Fibroblast of pulmonary artery (primary cell): ENCODE measurements at regions not wholly inside any gene's neighbourhood (a gene's known extent, or its start where the extent isn't known, plus 50 kb on each side); places are given as distances from the start of the nearest gene placed in this dataset.

Source experiments
- DNase-seq: peaks from one replicate; pipeline ENCODE4 v3.0.0-alpha.2; 2010; ENCODE audit warnings: low read depth
- H3K4me3 ChIP-seq: replicated peaks from 2 replicates; pipeline ENCODE4 v1.5.1; 2011; ENCODE audit warnings: low read depth, mild to moderate bottlenecking, control low read depth, low read length, moderate library complexity
- TF ChIP-seq, protein P1 (sequence below): IDR thresholded peaks from 2 replicates; pipeline ENCODE4 v1.5.1; 2011; ENCODE audit warnings: mild to moderate bottlenecking, control low read depth, low read length, inconsistent platforms; ENCODE audit errors: missing control alignments

- TF ChIP-seq, protein P1, sequence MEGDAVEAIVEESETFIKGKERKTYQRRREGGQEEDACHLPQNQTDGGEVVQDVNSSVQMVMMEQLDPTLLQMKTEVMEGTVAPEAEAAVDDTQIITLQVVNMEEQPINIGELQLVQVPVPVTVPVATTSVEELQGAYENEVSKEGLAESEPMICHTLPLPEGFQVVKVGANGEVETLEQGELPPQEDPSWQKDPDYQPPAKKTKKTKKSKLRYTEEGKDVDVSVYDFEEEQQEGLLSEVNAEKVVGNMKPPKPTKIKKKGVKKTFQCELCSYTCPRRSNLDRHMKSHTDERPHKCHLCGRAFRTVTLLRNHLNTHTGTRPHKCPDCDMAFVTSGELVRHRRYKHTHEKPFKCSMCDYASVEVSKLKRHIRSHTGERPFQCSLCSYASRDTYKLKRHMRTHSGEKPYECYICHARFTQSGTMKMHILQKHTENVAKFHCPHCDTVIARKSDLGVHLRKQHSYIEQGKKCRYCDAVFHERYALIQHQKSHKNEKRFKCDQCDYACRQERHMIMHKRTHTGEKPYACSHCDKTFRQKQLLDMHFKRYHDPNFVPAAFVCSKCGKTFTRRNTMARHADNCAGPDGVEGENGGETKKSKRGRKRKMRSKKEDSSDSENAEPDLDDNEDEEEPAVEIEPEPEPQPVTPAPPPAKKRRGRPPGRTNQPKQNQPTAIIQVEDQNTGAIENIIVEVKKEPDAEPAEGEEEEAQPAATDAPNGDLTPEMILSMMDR: no peak
- no peak overlapping the region for H3K4me3 ChIP-seq
- DNase-seq: no peak
Measured at GRCh38 chr2:215716956-215717355, 281.1 kb upstream of the FN1 start.

- TF ChIP-seq, protein P1: no peak
- no peak overlapping the region for H3K4me3 ChIP-seq
- DNase-seq: peak; percentile 93
Measured at GRCh38 chr2:215712871-215713790, 277.3 kb upstream of the FN1 start.

DNA sequence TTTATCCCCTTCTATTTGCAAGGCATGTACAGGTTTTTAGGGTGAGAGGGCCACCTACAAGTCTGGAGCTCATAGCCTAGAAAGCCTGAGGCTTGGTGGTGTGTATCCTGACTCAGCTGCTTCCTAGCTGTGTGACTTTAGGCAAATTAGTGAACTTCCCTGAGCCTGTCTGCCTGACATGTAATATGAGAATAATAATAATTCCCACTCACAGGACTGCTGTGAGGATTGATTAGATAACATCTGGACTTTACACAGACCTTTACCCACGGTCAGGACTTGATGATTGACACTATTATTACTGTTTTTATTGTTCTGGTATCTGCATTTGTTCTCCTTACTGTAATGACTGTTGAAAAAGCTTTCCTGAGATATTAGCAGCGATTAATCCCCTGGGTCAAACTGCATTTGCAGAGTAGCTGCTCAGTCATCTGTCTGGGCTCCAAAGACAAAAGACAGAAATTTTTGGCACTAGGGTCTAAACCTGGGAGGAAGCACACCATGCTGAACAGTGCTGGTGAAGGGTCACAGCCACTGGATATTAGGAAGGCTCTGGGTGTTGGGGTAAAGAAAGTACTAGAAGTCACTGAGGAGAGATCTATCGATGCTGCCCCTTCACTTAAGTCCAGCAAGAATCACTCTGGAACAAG is 276.5 kb upstream of the FN1 start:
- H3K4me3 ChIP-seq: no peak overlapping the region
- DNase-seq: no peak
- TF ChIP-seq, protein P1: no peak

DNA sequence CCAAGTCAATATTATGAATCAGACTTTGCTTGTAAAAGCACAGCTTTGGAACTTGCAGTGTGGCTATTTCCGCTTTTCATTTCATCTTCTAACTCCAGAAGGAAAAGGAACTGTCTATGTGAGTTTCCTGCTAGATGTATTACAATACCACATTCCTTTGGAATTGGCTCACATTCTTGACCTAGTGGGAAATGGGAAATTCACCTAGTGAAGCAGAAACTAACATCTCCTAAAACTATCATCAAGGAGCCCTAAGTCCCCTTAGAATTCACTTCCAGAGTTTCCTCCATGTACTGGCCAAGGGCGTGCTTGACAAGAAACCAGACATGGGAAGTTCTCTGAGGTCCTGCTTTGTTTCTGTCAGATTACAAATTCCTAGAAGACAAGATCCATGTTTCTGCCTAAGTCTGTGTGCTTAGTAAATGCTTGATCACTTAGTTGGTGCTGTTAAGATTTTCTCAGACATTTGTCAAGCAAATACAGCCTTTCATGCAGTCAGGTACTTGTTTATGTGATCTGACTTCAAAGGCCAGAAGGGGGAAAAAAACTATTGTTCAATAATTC is 275.7 kb upstream of the FN1 start:
- TF ChIP-seq, protein P1: no peak
- peak; percentile 86 for DNase-seq
- H3K4me3 ChIP-seq: no peak overlapping the region

GRCh38 chr2:215707608-215708007 is 271.7 kb upstream of the FN1 start:
- TF ChIP-seq, protein P1: no peak
- H3K4me3 ChIP-seq: no peak overlapping the region

DNA sequence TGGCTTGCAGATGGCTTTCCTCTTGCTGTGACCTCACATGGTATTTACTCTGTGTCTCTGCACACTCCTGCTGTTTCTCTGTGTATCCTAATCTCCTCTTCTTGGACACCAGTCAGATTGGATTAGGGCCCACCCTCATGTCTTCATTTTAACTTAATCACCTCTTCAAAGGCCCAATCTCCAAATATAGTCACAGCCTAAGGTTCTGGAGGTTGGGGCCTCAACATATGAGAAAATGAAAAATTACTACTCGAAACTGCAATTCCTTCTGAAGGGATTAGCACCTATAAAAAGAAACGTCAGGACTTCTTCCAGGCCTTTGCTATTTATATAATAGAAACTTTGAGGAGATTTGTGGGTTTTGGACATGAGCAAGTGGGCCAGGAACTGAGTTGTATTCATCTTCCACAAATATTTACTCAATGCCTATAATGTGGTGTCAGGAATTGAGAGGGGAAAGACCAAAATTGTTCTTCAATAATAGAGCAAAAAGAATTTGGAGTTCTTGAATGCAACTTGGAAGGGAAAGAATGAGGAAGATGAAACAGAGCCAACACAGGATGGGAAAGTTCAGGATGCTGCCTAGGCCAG is 270.0 kb upstream of the FN1 start:
- no peak overlapping the region for H3K4me3 ChIP-seq
- TF ChIP-seq, protein P1: no peak
- no peak for DNase-seq

More at GRCh38 chr2:215707608-215708007, 271.7 kb upstream of the FN1 start:
- DNase-seq: no peak
